Neural progenitor cell (in vitro differentiated cells): ENCODE measurements at regions not wholly inside any gene's neighbourhood (a gene's known extent, or its start where the extent isn't known, plus 50 kb on each side); places are given as distances from the start of the nearest gene placed in this dataset.

Source experiments
- DNase-seq: peaks from one replicate; pipeline ENCODE4 v3.0.0-alpha.2; 2016; ENCODE audit warnings: low spot score
- H2AFZ ChIP-seq: fragments of 200-600 bp; sonication (generic); replicated peaks from 2 replicates; pipeline ENCODE4 v1.6.1; 2016; ENCODE audit warnings: antibody characterized with exemption
- H3F3A ChIP-seq: fragments of 200-600 bp; sonication (generic); 2 replicates; pipeline ENCODE4 v1.6.1; 2016; ENCODE audit warnings: antibody characterized with exemption, low read depth
- H3K27ac ChIP-seq: fragments of 200-600 bp; sonication (generic); 2 replicates; pipeline ENCODE4 v1.5.1; 2016; ENCODE audit warnings: mild to moderate bottlenecking
- H3K27me3 ChIP-seq: fragments of 200-600 bp; sonication (generic); 2 replicates; pipeline ENCODE4 v1.6.1; 2016; ENCODE audit warnings: mild to moderate bottlenecking, moderate library complexity
- H3K36me3 ChIP-seq: fragments of 200-600 bp; sonication (generic); 2 replicates; pipeline ENCODE4 v1.5.1; 2016
- H3K4me1 ChIP-seq: fragments of 200-600 bp; sonication (generic); 2 replicates; pipeline ENCODE4 v1.6.1; 2016; ENCODE audit warnings: mixed run types
- H3K4me2 ChIP-seq: fragments of 200-600 bp; sonication (generic); 2 replicates; pipeline ENCODE4 v1.6.1; 2016
- H3K4me3 ChIP-seq: fragments of 200-600 bp; sonication (generic); 2 replicates; pipeline ENCODE4 v1.5.1; 2016
- H3K79me2 ChIP-seq: fragments of 200-600 bp; sonication (generic); 2 replicates; pipeline ENCODE4 v1.6.1; 2016; ENCODE audit warnings: low read depth
- H3K9ac ChIP-seq: fragments of 200-600 bp; sonication (generic); 2 replicates; pipeline ENCODE4 v1.6.1; 2016
- H3K9me3 ChIP-seq: fragments of 200-600 bp; sonication (generic); 2 replicates; pipeline ENCODE4 v1.5.1; 2016; ENCODE audit warnings: low read depth
- H4K20me1 ChIP-seq: fragments of 200-600 bp; sonication (generic); 2 replicates; pipeline ENCODE4 v1.6.1; 2016; ENCODE audit warnings: low read depth
- H3K27ac Mint-ChIP-seq: 3 replicates; pipeline ENCODE4 v1.8.0; 2021; ENCODE audit warnings: mixed read lengths
- H3K27me3 Mint-ChIP-seq: 2 replicates; pipeline ENCODE4 v1.8.0; 2022; ENCODE audit warnings: low read depth, mild to moderate bottlenecking, inconsistent platforms, moderate library complexity, mixed read lengths; ENCODE audit not compliant: insufficient read depth
- H3K36me3 Mint-ChIP-seq: 3 replicates; pipeline ENCODE4 v1.8.0; 2021; ENCODE audit warnings: mixed read lengths
- H3K4me1 Mint-ChIP-seq: 3 replicates; pipeline ENCODE4 v1.8.0; 2021; ENCODE audit warnings: mixed read lengths
- H3K4me3 Mint-ChIP-seq: 3 replicates; pipeline ENCODE4 v1.8.0; 2021; ENCODE audit warnings: mild to moderate bottlenecking, moderate library complexity, mixed read lengths
- H3K9me3 Mint-ChIP-seq: 3 replicates; pipeline ENCODE4 v1.8.0; 2020; ENCODE audit warnings: mixed read lengths
- EZH2 ChIP-seq: fragments of 200-600 bp; sonication (generic); IDR thresholded peaks from 2 replicates; pipeline ENCODE4 v1.6.1; 2017; ENCODE audit warnings: antibody characterized with exemption, mild to moderate bottlenecking, moderate library complexity
- EZH2phosphoT487 ChIP-seq: fragments of 200-600 bp; sonication (generic); IDR thresholded peaks from 2 replicates; pipeline ENCODE4 v1.6.1; 2017; ENCODE audit warnings: antibody characterized with exemption
- TF ChIP-seq, protein P1 (sequence below): fragments of 200-600 bp; sonication (generic); IDR thresholded peaks from 2 replicates; pipeline ENCODE4 v1.5.1; 2017; ENCODE audit warnings: antibody characterized with exemption, mild to moderate bottlenecking

DNA sequence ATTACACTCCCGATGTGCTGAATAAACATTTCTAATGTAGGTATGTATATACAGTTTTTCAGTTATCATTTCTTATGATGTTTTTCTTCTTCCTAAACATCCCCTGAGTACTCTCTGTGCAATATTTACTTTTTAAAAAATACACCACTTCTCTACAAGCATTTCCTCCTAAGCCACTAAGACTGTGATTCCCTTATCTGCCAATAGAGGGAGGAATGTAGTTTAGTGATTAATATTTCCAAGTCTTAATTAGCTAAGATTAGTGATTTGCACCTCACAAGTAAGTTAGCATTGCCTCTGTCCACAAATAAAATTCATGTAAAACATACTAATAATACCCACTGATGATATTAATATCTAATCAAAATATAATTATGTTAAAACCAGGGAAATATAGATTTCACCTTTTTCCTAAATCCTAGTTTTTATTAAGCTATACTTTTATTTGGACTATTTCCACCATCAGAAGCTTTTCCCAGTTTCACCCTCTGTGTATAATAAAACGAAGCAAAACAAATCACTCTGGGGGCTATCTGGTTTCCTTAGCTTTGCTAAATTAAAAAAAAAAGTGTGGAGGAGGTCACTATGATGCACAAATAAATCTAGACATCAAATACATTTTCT is 909.1 kb downstream of the FAT4 start:
- H3K27me3 ChIP-seq = no peaks in the 10 kb centered on the region
- H3F3A ChIP-seq = no peaks in the 10 kb centered on the region
- H3K4me2 ChIP-seq = no peak overlapping the region
- no peak overlapping the region for H2AFZ ChIP-seq
- H3K9me3 ChIP-seq = no peaks in the 10 kb centered on the region
- no peaks in the 10 kb centered on the region for H4K20me1 ChIP-seq
- no peak overlapping the region for H3K27ac ChIP-seq
- no peaks in the 10 kb centered on the region for H3K36me3 ChIP-seq
- Mint-ChIP-seq H3K27ac (no peak overlapping the region), H3K27me3 (no peaks in the 10 kb centered on the region), H3K9me3 (no peaks in the 10 kb centered on the region), H3K4me1 (no peaks in the 10 kb centered on the region), H3K4me3 (no peak overlapping the region), H3K36me3 (no peaks in the 10 kb centered on the region)
- TF ChIP-seq, protein P1, sequence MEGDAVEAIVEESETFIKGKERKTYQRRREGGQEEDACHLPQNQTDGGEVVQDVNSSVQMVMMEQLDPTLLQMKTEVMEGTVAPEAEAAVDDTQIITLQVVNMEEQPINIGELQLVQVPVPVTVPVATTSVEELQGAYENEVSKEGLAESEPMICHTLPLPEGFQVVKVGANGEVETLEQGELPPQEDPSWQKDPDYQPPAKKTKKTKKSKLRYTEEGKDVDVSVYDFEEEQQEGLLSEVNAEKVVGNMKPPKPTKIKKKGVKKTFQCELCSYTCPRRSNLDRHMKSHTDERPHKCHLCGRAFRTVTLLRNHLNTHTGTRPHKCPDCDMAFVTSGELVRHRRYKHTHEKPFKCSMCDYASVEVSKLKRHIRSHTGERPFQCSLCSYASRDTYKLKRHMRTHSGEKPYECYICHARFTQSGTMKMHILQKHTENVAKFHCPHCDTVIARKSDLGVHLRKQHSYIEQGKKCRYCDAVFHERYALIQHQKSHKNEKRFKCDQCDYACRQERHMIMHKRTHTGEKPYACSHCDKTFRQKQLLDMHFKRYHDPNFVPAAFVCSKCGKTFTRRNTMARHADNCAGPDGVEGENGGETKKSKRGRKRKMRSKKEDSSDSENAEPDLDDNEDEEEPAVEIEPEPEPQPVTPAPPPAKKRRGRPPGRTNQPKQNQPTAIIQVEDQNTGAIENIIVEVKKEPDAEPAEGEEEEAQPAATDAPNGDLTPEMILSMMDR = peak; percentile 76
- no peak for TF ChIP-seq EZH2phosphoT487
- no peaks in the 10 kb centered on the region for H3K79me2 ChIP-seq
- no peak overlapping the region for H3K4me3 ChIP-seq
- H3K9ac ChIP-seq = no peak overlapping the region
- DNase-seq = peak; percentile 26
- no peaks in the 10 kb centered on the region for H3K4me1 ChIP-seq

DNA sequence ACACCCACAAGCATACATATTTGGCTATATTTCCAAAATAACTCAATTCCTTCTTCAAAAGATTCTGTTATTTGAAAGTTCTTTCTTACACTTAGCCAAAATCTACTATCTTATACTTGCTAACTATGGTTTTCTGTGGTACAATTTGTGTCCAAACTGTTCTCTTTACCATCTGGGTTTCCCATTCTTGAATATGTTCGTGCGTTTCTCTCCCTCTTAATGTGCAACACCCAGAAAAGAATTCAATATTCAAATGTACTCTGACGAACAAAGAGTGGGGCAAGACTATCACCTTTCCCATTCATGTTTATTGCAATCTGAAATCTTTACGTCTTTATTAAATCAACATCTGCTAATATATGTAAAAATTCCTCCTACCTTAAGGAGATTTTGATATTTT is 912.7 kb downstream of the FAT4 start:
- H3K4me3 Mint-ChIP-seq = no peak overlapping the region
- Histone ChIP-seq H2AFZ (no peak overlapping the region), H4K20me1 (no peaks in the 10 kb centered on the region), H3K9me3 (no peaks in the 10 kb centered on the region), H3F3A (no peaks in the 10 kb centered on the region), H3K4me1 (no peaks in the 10 kb centered on the region), H3K4me3 (no peak overlapping the region), H3K9ac (no peak overlapping the region), H3K27me3 (no peaks in the 10 kb centered on the region), H3K36me3 (no peaks in the 10 kb centered on the region), H3K79me2 (no peaks in the 10 kb centered on the region), H3K4me2 (no peak overlapping the region), H3K27ac (no peak overlapping the region)
- no peaks in the 10 kb centered on the region for H3K9me3 Mint-ChIP-seq
- H3K4me1 Mint-ChIP-seq = peaks cover 4% of the 10 kb centered on the region
- H3K27me3 Mint-ChIP-seq = no peaks in the 10 kb centered on the region
- no peak overlapping the region for H3K27ac Mint-ChIP-seq
- no peak for DNase-seq
- no peaks in the 10 kb centered on the region for H3K36me3 Mint-ChIP-seq
- no peak for TF ChIP-seq EZH2phosphoT487
- TF ChIP-seq, protein P1 = no peak

DNA sequence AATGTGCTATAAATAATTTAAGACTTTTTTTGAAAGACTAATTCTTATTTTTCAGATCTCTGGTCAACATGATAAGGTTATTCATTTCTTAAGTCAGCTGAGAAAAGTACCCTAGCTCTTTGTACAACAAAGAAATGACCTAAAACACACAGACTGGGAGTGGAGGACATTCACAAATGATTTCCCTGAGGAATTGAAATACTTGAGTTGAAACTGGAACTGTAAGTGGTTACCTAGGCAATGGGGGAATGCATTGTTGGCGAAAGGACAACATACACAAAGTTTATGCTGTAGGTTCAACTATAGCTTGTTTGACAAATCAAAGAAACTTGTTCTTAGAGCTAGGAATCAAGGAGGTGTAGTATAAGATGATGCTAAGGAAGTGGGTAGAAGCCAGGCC is 915.5 kb downstream of the FAT4 start:
- no peaks in the 10 kb centered on the region for H3K4me1 ChIP-seq
- no peak overlapping the region for H3K9ac ChIP-seq
- H3K9me3 ChIP-seq = no peaks in the 10 kb centered on the region
- no peaks in the 10 kb centered on the region for H3K27me3 ChIP-seq
- no peak overlapping the region for H3K4me3 ChIP-seq
- no peak for DNase-seq
- no peaks in the 10 kb centered on the region for H3K9me3 Mint-ChIP-seq
- H3K36me3 ChIP-seq = no peaks in the 10 kb centered on the region
- no peak for TF ChIP-seq EZH2
- TF ChIP-seq EZH2phosphoT487 = no peak
- TF ChIP-seq, protein P1 = no peak
- no peak overlapping the region for H3K4me3 Mint-ChIP-seq
- H3K4me2 ChIP-seq = no peak overlapping the region
- no peaks in the 10 kb centered on the region for H3K36me3 Mint-ChIP-seq
- H3K79me2 ChIP-seq = no peaks in the 10 kb centered on the region
- H3K27ac ChIP-seq = no peak overlapping the region
- no peaks in the 10 kb centered on the region for H3F3A ChIP-seq
- no peak overlapping the region for H2AFZ ChIP-seq
- H3K27me3 Mint-ChIP-seq = peaks cover 2% of the 10 kb centered on the region
- H3K4me1 Mint-ChIP-seq = peaks cover 4% of the 10 kb centered on the region
- no peak overlapping the region for H3K27ac Mint-ChIP-seq
- H4K20me1 ChIP-seq = no peaks in the 10 kb centered on the region
